ENCODE measurements at regions not wholly inside any gene's neighbourhood (a gene's known extent, or its start where the extent isn't known, plus 50 kb on each side); places are given as distances from the start of the nearest gene placed in this dataset.

DNA sequence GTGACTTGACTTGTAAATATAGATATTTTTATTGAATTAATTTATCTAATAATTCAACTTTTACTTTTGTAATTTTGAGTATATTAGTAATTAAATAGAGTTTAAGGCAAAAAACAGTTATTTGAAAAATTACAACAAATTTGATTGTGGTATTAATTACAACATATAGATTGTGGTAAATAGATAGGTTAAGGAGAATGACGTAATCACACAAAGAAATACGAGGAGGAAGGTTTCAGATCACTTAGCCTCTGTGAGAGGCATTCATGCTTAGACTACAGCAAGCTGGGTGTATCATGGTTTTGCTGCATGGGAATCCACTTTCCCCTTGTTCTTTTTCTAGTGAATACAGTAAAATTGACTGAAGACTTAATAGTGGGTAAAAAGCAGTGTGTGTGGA lies 878.4 kb upstream of the EDIL3 start:
- TF ChIP-seq, protein P1, sequence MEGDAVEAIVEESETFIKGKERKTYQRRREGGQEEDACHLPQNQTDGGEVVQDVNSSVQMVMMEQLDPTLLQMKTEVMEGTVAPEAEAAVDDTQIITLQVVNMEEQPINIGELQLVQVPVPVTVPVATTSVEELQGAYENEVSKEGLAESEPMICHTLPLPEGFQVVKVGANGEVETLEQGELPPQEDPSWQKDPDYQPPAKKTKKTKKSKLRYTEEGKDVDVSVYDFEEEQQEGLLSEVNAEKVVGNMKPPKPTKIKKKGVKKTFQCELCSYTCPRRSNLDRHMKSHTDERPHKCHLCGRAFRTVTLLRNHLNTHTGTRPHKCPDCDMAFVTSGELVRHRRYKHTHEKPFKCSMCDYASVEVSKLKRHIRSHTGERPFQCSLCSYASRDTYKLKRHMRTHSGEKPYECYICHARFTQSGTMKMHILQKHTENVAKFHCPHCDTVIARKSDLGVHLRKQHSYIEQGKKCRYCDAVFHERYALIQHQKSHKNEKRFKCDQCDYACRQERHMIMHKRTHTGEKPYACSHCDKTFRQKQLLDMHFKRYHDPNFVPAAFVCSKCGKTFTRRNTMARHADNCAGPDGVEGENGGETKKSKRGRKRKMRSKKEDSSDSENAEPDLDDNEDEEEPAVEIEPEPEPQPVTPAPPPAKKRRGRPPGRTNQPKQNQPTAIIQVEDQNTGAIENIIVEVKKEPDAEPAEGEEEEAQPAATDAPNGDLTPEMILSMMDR (IDR thresholded peaks at IDR 0.05), result no peak
- no peak for TF ChIP-seq POLR2A (IDR thresholded peaks at IDR 0.05)
